ENCODE measurements at regions not wholly inside any gene's neighbourhood (a gene's known extent, or its start where the extent isn't known, plus 50 kb on each side); places are given as distances from the start of the nearest gene placed in this dataset.

- TF ChIP-seq, protein P1, sequence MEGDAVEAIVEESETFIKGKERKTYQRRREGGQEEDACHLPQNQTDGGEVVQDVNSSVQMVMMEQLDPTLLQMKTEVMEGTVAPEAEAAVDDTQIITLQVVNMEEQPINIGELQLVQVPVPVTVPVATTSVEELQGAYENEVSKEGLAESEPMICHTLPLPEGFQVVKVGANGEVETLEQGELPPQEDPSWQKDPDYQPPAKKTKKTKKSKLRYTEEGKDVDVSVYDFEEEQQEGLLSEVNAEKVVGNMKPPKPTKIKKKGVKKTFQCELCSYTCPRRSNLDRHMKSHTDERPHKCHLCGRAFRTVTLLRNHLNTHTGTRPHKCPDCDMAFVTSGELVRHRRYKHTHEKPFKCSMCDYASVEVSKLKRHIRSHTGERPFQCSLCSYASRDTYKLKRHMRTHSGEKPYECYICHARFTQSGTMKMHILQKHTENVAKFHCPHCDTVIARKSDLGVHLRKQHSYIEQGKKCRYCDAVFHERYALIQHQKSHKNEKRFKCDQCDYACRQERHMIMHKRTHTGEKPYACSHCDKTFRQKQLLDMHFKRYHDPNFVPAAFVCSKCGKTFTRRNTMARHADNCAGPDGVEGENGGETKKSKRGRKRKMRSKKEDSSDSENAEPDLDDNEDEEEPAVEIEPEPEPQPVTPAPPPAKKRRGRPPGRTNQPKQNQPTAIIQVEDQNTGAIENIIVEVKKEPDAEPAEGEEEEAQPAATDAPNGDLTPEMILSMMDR (IDR thresholded peaks at IDR 0.05): no peak
- no peak for TF ChIP-seq POLR2A (IDR thresholded peaks at IDR 0.05)
- TF ChIP-seq POLR2AphosphoS5 (IDR thresholded peaks at IDR 0.05): no peak
Observed at GRCh38 chr3:177346878-177347277, 149.6 kb upstream of the TBL1XR1 start.

All from breast epithelium (tissue), 3 donors.